Keratinocyte (primary cell): ENCODE measurements at regions not wholly inside any gene's neighbourhood (a gene's known extent, or its start where the extent isn't known, plus 50 kb on each side); places are given as distances from the start of the nearest gene placed in this dataset.

Source experiments
- EZH2 ChIP-seq: IDR thresholded peaks from one replicate; pipeline ENCODE4 v1.6.1; 2012; ENCODE audit warnings: inconsistent platforms, mild to moderate bottlenecking, low read length, moderate library complexity
- TF ChIP-seq, protein P1 (sequence below), 3 experiments: IDR thresholded peaks in 1 of 3; conservative IDR thresholded peaks in 1 of 3; optimal IDR thresholded peaks in 1 of 3; 2 replicates in 2 of 3; 3 replicates in 1 of 3; pipeline versions ENCODE3 to v1.5.1; 2011; ENCODE audit warnings: low read length in 3 of 3, mild to moderate bottlenecking in 3 of 3, moderate library complexity in 2 of 3, control low read depth in 1 of 3, inconsistent platforms in 1 of 3; ENCODE audit not compliant: insufficient read depth in 2 of 3; ENCODE audit errors: extremely low read depth in 1 of 3

DNA sequence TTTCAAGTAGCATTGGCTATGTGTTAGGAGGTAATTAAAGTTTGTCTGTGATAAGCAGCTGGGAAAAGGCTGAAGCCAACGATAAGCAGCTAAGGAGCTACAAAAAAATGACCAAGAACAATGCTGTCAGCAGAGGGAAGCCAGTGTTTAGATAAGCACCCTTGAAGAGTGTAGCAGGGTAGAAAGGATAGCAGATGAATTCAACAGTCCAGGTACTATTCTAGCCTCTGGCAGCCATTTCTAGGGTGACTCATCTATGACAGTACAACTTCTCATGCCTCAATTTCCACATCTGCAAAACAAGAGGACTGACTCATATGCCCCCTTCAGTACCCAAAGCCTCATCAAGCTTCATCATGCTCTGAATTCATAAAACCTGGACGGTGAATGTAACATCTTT lies 617.6 kb upstream of the UBE2E2 start:
- TF ChIP-seq, protein P1, sequence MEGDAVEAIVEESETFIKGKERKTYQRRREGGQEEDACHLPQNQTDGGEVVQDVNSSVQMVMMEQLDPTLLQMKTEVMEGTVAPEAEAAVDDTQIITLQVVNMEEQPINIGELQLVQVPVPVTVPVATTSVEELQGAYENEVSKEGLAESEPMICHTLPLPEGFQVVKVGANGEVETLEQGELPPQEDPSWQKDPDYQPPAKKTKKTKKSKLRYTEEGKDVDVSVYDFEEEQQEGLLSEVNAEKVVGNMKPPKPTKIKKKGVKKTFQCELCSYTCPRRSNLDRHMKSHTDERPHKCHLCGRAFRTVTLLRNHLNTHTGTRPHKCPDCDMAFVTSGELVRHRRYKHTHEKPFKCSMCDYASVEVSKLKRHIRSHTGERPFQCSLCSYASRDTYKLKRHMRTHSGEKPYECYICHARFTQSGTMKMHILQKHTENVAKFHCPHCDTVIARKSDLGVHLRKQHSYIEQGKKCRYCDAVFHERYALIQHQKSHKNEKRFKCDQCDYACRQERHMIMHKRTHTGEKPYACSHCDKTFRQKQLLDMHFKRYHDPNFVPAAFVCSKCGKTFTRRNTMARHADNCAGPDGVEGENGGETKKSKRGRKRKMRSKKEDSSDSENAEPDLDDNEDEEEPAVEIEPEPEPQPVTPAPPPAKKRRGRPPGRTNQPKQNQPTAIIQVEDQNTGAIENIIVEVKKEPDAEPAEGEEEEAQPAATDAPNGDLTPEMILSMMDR (optimal IDR thresholded peaks at IDR 0.05 in 1 of 3, IDR thresholded peaks at IDR 0.05 in 1 of 3, conservative IDR thresholded peaks at IDR 0.05 in 1 of 3; ENCODE audit: extremely low read depth in 1 of 3, insufficient read depth in 2 of 3, low read length in 3 of 3) = no peak
- TF ChIP-seq EZH2 = no peak
